ENCODE measurements at regions not wholly inside any gene's neighbourhood (a gene's known extent, or its start where the extent isn't known, plus 50 kb on each side); places are given as distances from the start of the nearest gene placed in this dataset.

GRCh38 chr20:48238326-48238725, 453.0 kb upstream of the SULF2 start:
- H3K36me3 ChIP-seq = no peaks in the 10 kb centered on the region
- H3K9me3 ChIP-seq = no peaks in the 10 kb centered on the region
- no peak overlapping the region for H3K4me3 ChIP-seq
- peak overlapping the region; percentile 50 to 63 (median 54) for H3K27ac ChIP-seq (replicated peaks in 1 of 4)
- TF ChIP-seq EP300 (IDR thresholded peaks at IDR 0.05) = no peak
- no peak for TF ChIP-seq CTCF (IDR thresholded peaks at IDR 0.05)
- no peak for TF ChIP-seq POLR2AphosphoS5 (IDR thresholded peaks at IDR 0.05)
- no peak for TF ChIP-seq POLR2A (IDR thresholded peaks at IDR 0.05; ENCODE audit: low read depth)
- 27% methylated on average over 4 of the region's 4 CpGs for WGBS
- DNase-seq (ENCODE audit: extremely low spot score) = no peak
- peaks cover 0 to 38% (median 27%) of the 10 kb centered on the region in 4 donors for H3K4me1 ChIP-seq
- intact Hi-C loops (cut with DNase I) = no loop called here
- H3K27me3 ChIP-seq = no peaks in the 10 kb centered on the region

- Histone ChIP-seq H3K27ac (replicated peaks in 1 of 4) (peak overlapping the region; percentile 28 to 51 (median 34)), H3K36me3 (no peaks in the 10 kb centered on the region), H3K4me1 (peaks cover 0 to 38% (median 27%) of the 10 kb centered on the region in 4 donors), H3K9me3 (peaks cover 0 to 4% (median 0%) of the 10 kb centered on the region in 4 donors), H3K4me3 (no peak overlapping the region), H3K27me3 (no peaks in the 10 kb centered on the region)
- TF ChIP-seq CTCF (IDR thresholded peaks at IDR 0.05) (no peak), POLR2AphosphoS5 (IDR thresholded peaks at IDR 0.05) (no peak), EP300 (IDR thresholded peaks at IDR 0.05) (no peak), POLR2A (IDR thresholded peaks at IDR 0.05; ENCODE audit: low read depth) (no peak)
- no peak for DNase-seq (ENCODE audit: extremely low spot score)
- 47% methylated on average over 10 of the region's 10 CpGs for WGBS
- intact Hi-C loops (cut with DNase I) = no loop called here
Observed at GRCh38 chr20:48236000-48236970, 451.0 kb upstream of the SULF2 start.

GRCh38 chr20:48234951-48235350, 449.7 kb upstream of the SULF2 start:
- Histone ChIP-seq H3K27me3 (no peaks in the 10 kb centered on the region), H3K27ac (replicated peaks in 1 of 4) (no peak overlapping the region), H3K4me1 (peaks cover 0 to 38% (median 27%) of the 10 kb centered on the region in 4 donors), H3K36me3 (no peaks in the 10 kb centered on the region), H3K9me3 (peaks cover 0 to 6% (median 0%) of the 10 kb centered on the region in 4 donors), H3K4me3 (no peak overlapping the region)
- WGBS = 87% methylated on average over 6 of the region's 6 CpGs
- no peak for DNase-seq (ENCODE audit: extremely low spot score)
- TF ChIP-seq EP300 (IDR thresholded peaks at IDR 0.05) = no peak
- TF ChIP-seq POLR2A (IDR thresholded peaks at IDR 0.05; ENCODE audit: low read depth) = no peak
- no peak for TF ChIP-seq CTCF (IDR thresholded peaks at IDR 0.05)
- TF ChIP-seq POLR2AphosphoS5 (IDR thresholded peaks at IDR 0.05) = no peak
- intact Hi-C loops (cut with DNase I) = no loop called here

- no peak for DNase-seq (ENCODE audit: extremely low spot score)
- Histone ChIP-seq H3K4me1 (peaks cover 0 to 9% (median 6%) of the 10 kb centered on the region in 4 donors), H3K27me3 (no peaks in the 10 kb centered on the region), H3K9me3 (peaks cover 0 to 6% (median 0%) of the 10 kb centered on the region in 4 donors), H3K27ac (replicated peaks in 1 of 4) (no peak overlapping the region), H3K4me3 (no peak overlapping the region), H3K36me3 (no peaks in the 10 kb centered on the region)
- WGBS = 90% methylated on average over 3 of the region's 4 CpGs
- intact Hi-C loops (cut with DNase I) = no loop called here
- TF ChIP-seq EP300 (IDR thresholded peaks at IDR 0.05) (no peak), POLR2AphosphoS5 (IDR thresholded peaks at IDR 0.05) (no peak), POLR2A (IDR thresholded peaks at IDR 0.05; ENCODE audit: low read depth) (no peak), CTCF (IDR thresholded peaks at IDR 0.05) (no peak)
Observed at GRCh38 chr20:48231253-48231930, 446.1 kb upstream of the SULF2 start.
